Breast epithelium (tissue), 4 donors: ENCODE measurements at regions not wholly inside any gene's neighbourhood (a gene's known extent, or its start where the extent isn't known, plus 50 kb on each side); places are given as distances from the start of the nearest gene placed in this dataset.

ENCODE experiments used
- DNase-seq, 2 donors: peaks; one replicate each; pipeline ENCODE4 v3.0.0-alpha.2; 2019; ENCODE audit warnings: low spot score in 2 of 2
- H3K27ac ChIP-seq, 2 donors: fragments of 200-600 bp; sonication (generic) in 1 of 2; one replicate each; pipeline ENCODE4 v1.5.1; 2016 to 2019; ENCODE audit warnings: mild to moderate bottlenecking in 1 of 2
- H3K27me3 ChIP-seq, 2 donors: fragments of 200-600 bp; sonication (generic) in 1 of 2; one replicate each; pipeline versions ENCODE4 v1.5.1 to v1.6.0; 2017 to 2019; ENCODE audit warnings: control low read depth in 1 of 2, mild to moderate bottlenecking in 1 of 2
- H3K36me3 ChIP-seq: fragments of 200-600 bp; one replicate; pipeline ENCODE4 v1.5.1; 2019
- H3K4me1 ChIP-seq, 2 donors: fragments of 200-600 bp; sonication (generic); one replicate each; pipeline ENCODE4 v1.5.1; 2016 to 2019; ENCODE audit warnings: control low read depth in 1 of 2
- H3K4me3 ChIP-seq, 3 donors: fragments of 200-600 bp; sonication (generic); 1 replicate in 2 of 3; 2 replicates in 1 of 3; pipeline ENCODE4 v1.5.1; 2016 to 2019; ENCODE audit warnings: mild to moderate bottlenecking in 3 of 3, moderate library complexity in 2 of 3
- H3K9me3 ChIP-seq, 2 donors: fragments of 200-600 bp; sonication (generic) in 1 of 2; one replicate each; pipeline ENCODE4 v1.5.1; 2016 to 2019; ENCODE audit warnings: control low read depth in 1 of 2
- CTCF ChIP-seq, 3 donors: fragments of 450-650 bp; IDR thresholded peaks; one replicate each; pipeline ENCODE4 v1.5.1; 2016 to 2017; ENCODE audit warnings: antibody characterized with exemption in 3 of 3, mild to moderate bottlenecking in 3 of 3, moderate library complexity in 3 of 3
- POLR2A ChIP-seq: fragments of 450-650 bp; IDR thresholded peaks from one replicate; pipeline ENCODE4 v1.6.1; 2016; ENCODE audit warnings: antibody characterized with exemption, mild to moderate bottlenecking, moderate library complexity
- POLR2AphosphoS5 ChIP-seq, 3 donors: sonication (generic); formaldehyde crosslinking; IDR thresholded peaks; one replicate each; pipeline ENCODE4 v1.6.1; 2017; ENCODE audit warnings: antibody characterized with exemption in 3 of 3
- intact Hi-C: fragments of 100-400 bp; cut with DNase I; formaldehyde crosslinking; loops from one replicate; pipeline ENCODE4 v1.15.1; 2023; ENCODE audit warnings: low total_unique reads

GRCh38 chr10:47241256-47241655, 58.7 kb upstream of the GDF10 start:
- Histone ChIP-seq H3K4me3 (no peak overlapping the region), H3K27ac (no peak overlapping the region), H3K9me3 (peaks cover 0 to 4% of the 10 kb centered on the region in 2 donors), H3K27me3 (no peaks in the 10 kb centered on the region), H3K4me1 (no peaks in the 10 kb centered on the region), H3K36me3 (no peaks in the 10 kb centered on the region)
- no peak for TF ChIP-seq CTCF (IDR thresholded peaks at IDR 0.05)
- no peak for TF ChIP-seq POLR2AphosphoS5 (IDR thresholded peaks at IDR 0.05)
- TF ChIP-seq POLR2A = no peak
- intact Hi-C loops = no loop called here
- no peak for DNase-seq

- intact Hi-C loops = no loop called here
Measured at GRCh38 chr10:47241946-47242867, 57.8 kb upstream of the GDF10 start.

GRCh38 chr10:47243356-47243755, 56.6 kb upstream of the GDF10 start:
- Histone ChIP-seq H3K36me3 (no peaks in the 10 kb centered on the region), H3K4me3 (no peak overlapping the region), H3K9me3 (no peaks in the 10 kb centered on the region), H3K27ac (no peak overlapping the region), H3K27me3 (no peaks in the 10 kb centered on the region), H3K4me1 (no peaks in the 10 kb centered on the region)
- intact Hi-C loops = no loop called here
- DNase-seq = no peak
- no peak for TF ChIP-seq POLR2AphosphoS5 (IDR thresholded peaks at IDR 0.05)
- TF ChIP-seq CTCF (IDR thresholded peaks at IDR 0.05) = no peak
- TF ChIP-seq POLR2A = no peak

More at GRCh38 chr10:47241946-47242867, 57.8 kb upstream of the GDF10 start:
- DNase-seq = no peak
- TF ChIP-seq POLR2AphosphoS5 (IDR thresholded peaks at IDR 0.05) (no peak), CTCF (IDR thresholded peaks at IDR 0.05) (no peak), POLR2A (no peak)
- H3K27me3 ChIP-seq = no peaks in the 10 kb centered on the region
- no peak overlapping the region for H3K27ac ChIP-seq
- no peaks in the 10 kb centered on the region for H3K36me3 ChIP-seq
- H3K9me3 ChIP-seq = peaks cover 0 to 3% of the 10 kb centered on the region in 2 donors
- H3K4me1 ChIP-seq = no peaks in the 10 kb centered on the region
- no peak overlapping the region for H3K4me3 ChIP-seq

- DNase-seq = no peak
- TF ChIP-seq POLR2AphosphoS5 (IDR thresholded peaks at IDR 0.05) = peak in 2 of 3 donors; percentile 46 to 86
- TF ChIP-seq POLR2A = no peak
- TF ChIP-seq CTCF (IDR thresholded peaks at IDR 0.05) = no peak
- no peaks in the 10 kb centered on the region for H3K27me3 ChIP-seq
- H3K27ac ChIP-seq = no peak overlapping the region
- no peaks in the 10 kb centered on the region for H3K9me3 ChIP-seq
- no peak overlapping the region for H3K4me3 ChIP-seq
- intact Hi-C loops = no loop called here
- no peaks in the 10 kb centered on the region for H3K36me3 ChIP-seq
- H3K4me1 ChIP-seq = no peaks in the 10 kb centered on the region
Measured at GRCh38 chr10:47243791-47244190, 56.2 kb upstream of the GDF10 start.
